ENCODE measurements at regions not wholly inside any gene's neighbourhood (a gene's known extent, or its start where the extent isn't known, plus 50 kb on each side); places are given as distances from the start of the nearest gene placed in this dataset.
"Not testable (repeated sequence)": the region's sequence is repeated elsewhere in the genome, so short reads cannot be mapped to it uniquely, and the experiment has no call there.

- H3K27ac ChIP-seq (ENCODE audit: low read depth, low read length); H3K4me3 ChIP-seq (ENCODE audit: low read length); H3K27me3 ChIP-seq (ENCODE audit: control insufficient read depth, insufficient read depth, low read length); H3K9ac ChIP-seq (ENCODE audit: low read length): not testable (repeated sequence)
- Histone ChIP-seq H3K4me1 (ENCODE audit: control insufficient read depth, insufficient read depth, low read length) (peaks cover 20% of the 10 kb centered on the region), H3K36me3 (ENCODE audit: control insufficient read depth, insufficient read depth, low read length) (peaks cover 45% of the 10 kb centered on the region)
Measured at GRCh38 chr12:124373701-124374100, 78.8 kb downstream of the RFLNA start.

DNA sequence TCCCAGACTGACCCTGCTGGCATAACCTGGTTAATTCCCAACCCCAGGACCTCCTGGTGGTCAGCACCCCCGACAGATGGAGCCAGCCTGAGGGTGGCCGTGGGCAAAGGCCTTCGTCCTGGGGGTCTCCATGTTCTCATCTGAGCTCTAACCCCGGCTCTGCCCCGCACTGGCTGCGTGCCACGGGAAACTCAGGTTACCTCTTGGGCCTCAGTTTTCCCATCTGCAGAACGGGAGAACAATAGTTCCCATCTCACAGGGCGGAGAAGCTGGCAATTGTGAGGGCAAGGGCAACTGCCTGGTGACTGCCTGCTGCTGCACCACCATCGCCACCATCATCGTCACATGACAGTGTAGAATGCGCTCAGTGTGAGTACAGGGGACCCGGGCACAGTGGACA is 77.9 kb downstream of the RFLNA start:
- no peak overlapping the region for H3K4me3 ChIP-seq (ENCODE audit: low read length)
- H3K4me1 ChIP-seq (ENCODE audit: control insufficient read depth, insufficient read depth, low read length) = peaks cover 29% of the 10 kb centered on the region
- peaks cover 40% of the 10 kb centered on the region for H3K36me3 ChIP-seq (ENCODE audit: control insufficient read depth, insufficient read depth, low read length)
- H3K9ac ChIP-seq (ENCODE audit: low read length) = no peak overlapping the region
- H3K27me3 ChIP-seq (ENCODE audit: control insufficient read depth, insufficient read depth, low read length) = no peaks in the 10 kb centered on the region
- peak overlapping the region; percentile 14 for H3K27ac ChIP-seq (ENCODE audit: low read depth, low read length)

- no peaks in the 10 kb centered on the region for H3K27me3 ChIP-seq (ENCODE audit: control insufficient read depth, insufficient read depth, low read length)
- no peak overlapping the region for H3K9ac ChIP-seq (ENCODE audit: low read length)
- peaks cover 30% of the 10 kb centered on the region for H3K4me1 ChIP-seq (ENCODE audit: control insufficient read depth, insufficient read depth, low read length)
- H3K4me3 ChIP-seq (ENCODE audit: low read length) = no peak overlapping the region
- no peak overlapping the region for H3K27ac ChIP-seq (ENCODE audit: low read depth, low read length)
- H3K36me3 ChIP-seq (ENCODE audit: control insufficient read depth, insufficient read depth, low read length) = peaks cover 37% of the 10 kb centered on the region
Measured at GRCh38 chr12:124371970-124372555, 77.2 kb downstream of the RFLNA start.

- no peaks in the 10 kb centered on the region for H3K27me3 ChIP-seq (ENCODE audit: control insufficient read depth, insufficient read depth, low read length)
- H3K4me1 ChIP-seq (ENCODE audit: control insufficient read depth, insufficient read depth, low read length) = peaks cover 30% of the 10 kb centered on the region
- peak overlapping the region; percentile 94 for H3K27ac ChIP-seq (ENCODE audit: low read depth, low read length)
- peaks cover 33% of the 10 kb centered on the region for H3K36me3 ChIP-seq (ENCODE audit: control insufficient read depth, insufficient read depth, low read length)
- no peak overlapping the region for H3K4me3 ChIP-seq (ENCODE audit: low read length)
- no peak overlapping the region for H3K9ac ChIP-seq (ENCODE audit: low read length)
Measured at GRCh38 chr12:124371366-124371765, 76.5 kb downstream of the RFLNA start.

GRCh38 chr12:124370851-124371250 is 76.0 kb downstream of the RFLNA start:
- no peak overlapping the region for H3K4me3 ChIP-seq (ENCODE audit: low read length)
- peak overlapping the region; percentile 94 for H3K27ac ChIP-seq (ENCODE audit: low read depth, low read length)
- H3K27me3 ChIP-seq (ENCODE audit: control insufficient read depth, insufficient read depth, low read length) = no peaks in the 10 kb centered on the region
- peaks cover 30% of the 10 kb centered on the region for H3K4me1 ChIP-seq (ENCODE audit: control insufficient read depth, insufficient read depth, low read length)
- H3K9ac ChIP-seq (ENCODE audit: low read length) = no peak overlapping the region
- peaks cover 34% of the 10 kb centered on the region for H3K36me3 ChIP-seq (ENCODE audit: control insufficient read depth, insufficient read depth, low read length)

DNA sequence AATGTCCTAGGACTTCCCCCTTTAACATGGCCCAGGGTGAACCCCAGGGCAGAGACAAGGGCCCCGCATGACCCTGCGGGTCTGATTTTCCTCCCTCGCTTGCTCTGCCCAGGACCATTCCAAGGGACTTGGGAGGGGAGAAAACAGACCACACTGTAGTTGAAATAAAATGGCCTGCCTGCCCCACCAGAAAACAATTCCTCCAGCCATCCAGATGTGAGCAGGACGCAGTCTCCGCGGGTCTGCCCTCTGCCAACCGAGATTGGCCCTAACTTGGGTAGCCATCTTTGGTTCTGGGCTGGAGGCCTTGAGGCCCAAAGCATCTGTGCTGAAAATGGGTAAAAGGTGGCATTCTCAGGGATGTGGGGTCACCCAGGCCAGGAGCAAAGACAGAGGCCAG is 75.5 kb downstream of the RFLNA start:
- Histone ChIP-seq H3K4me1 (ENCODE audit: control insufficient read depth, insufficient read depth, low read length) (peaks cover 30% of the 10 kb centered on the region), H3K27ac (ENCODE audit: low read depth, low read length) (peak overlapping the region; percentile 94), H3K9ac (ENCODE audit: low read length) (no peak overlapping the region), H3K27me3 (ENCODE audit: control insufficient read depth, insufficient read depth, low read length) (no peaks in the 10 kb centered on the region), H3K36me3 (ENCODE audit: control insufficient read depth, insufficient read depth, low read length) (peaks cover 34% of the 10 kb centered on the region), H3K4me3 (ENCODE audit: low read length) (no peak overlapping the region)

GRCh38 chr12:124369827-124370378 is 75.0 kb downstream of the RFLNA start:
- Histone ChIP-seq H3K4me1 (ENCODE audit: control insufficient read depth, insufficient read depth, low read length) (peaks cover 30% of the 10 kb centered on the region), H3K9ac (ENCODE audit: low read length) (no peak overlapping the region), H3K4me3 (ENCODE audit: low read length) (peak overlapping the region; percentile 29), H3K27me3 (ENCODE audit: control insufficient read depth, insufficient read depth, low read length) (no peaks in the 10 kb centered on the region), H3K27ac (ENCODE audit: low read depth, low read length) (peak overlapping the region; percentile 94), H3K36me3 (ENCODE audit: control insufficient read depth, insufficient read depth, low read length) (peaks cover 32% of the 10 kb centered on the region)

GRCh38 chr12:124369055-124369826 is 74.3 kb downstream of the RFLNA start:
- Histone ChIP-seq H3K4me1 (ENCODE audit: control insufficient read depth, insufficient read depth, low read length) (peaks cover 30% of the 10 kb centered on the region), H3K27ac (ENCODE audit: low read depth, low read length) (peak overlapping the region; percentile 94), H3K36me3 (ENCODE audit: control insufficient read depth, insufficient read depth, low read length) (peaks cover 27% of the 10 kb centered on the region), H3K4me3 (ENCODE audit: low read length) (peak overlapping the region; percentile 33), H3K9ac (ENCODE audit: low read length) (peak overlapping the region; percentile 36), H3K27me3 (ENCODE audit: control insufficient read depth, insufficient read depth, low read length) (no peaks in the 10 kb centered on the region)

DNA sequence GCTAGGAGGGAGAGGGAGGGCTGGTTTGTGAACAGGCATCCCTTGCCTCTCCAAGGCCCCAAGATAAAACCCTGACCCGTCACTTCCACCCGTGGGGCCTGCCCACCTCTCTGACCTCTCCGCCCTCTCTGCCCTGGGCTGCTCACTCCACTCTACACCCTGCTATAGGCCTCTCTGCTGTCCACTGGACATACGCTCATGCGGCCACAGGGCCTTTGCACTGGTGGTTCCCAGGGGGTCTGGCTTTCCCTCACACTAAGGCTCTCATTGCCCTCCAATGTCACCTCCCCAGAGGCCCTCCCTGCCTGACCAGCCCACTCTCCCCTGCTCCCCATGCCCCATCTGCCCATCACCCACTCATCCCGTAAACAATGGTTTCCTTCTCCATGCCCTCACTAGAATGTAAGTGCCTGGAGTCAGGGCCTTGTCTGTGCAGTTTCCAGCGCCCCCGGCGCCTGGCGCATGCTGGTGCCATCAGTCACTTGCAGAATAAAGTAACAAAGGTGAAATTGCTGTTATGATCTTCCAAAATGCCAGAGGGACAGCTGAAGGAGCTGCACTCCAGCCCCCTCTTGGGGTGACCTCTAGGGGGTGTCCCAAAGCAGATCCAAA is 73.6 kb downstream of the RFLNA start:
- peaks cover 30% of the 10 kb centered on the region for H3K4me1 ChIP-seq (ENCODE audit: control insufficient read depth, insufficient read depth, low read length)

GRCh38 chr12:124365726-124366430 is 71.0 kb downstream of the RFLNA start:
- Histone ChIP-seq H3K27ac (ENCODE audit: low read depth, low read length) (no peak overlapping the region), H3K4me1 (ENCODE audit: control insufficient read depth, insufficient read depth, low read length) (peaks cover 30% of the 10 kb centered on the region), H3K9ac (ENCODE audit: low read length) (no peak overlapping the region), H3K4me3 (ENCODE audit: low read length) (no peak overlapping the region), H3K36me3 (ENCODE audit: control insufficient read depth, insufficient read depth, low read length) (peaks cover 14% of the 10 kb centered on the region), H3K27me3 (ENCODE audit: control insufficient read depth, insufficient read depth, low read length) (no peaks in the 10 kb centered on the region)

More for the DNA sequence above, 73.6 kb downstream of the RFLNA start:
- Histone ChIP-seq H3K27ac (ENCODE audit: low read depth, low read length) (peak overlapping the region; percentile 94), H3K4me3 (ENCODE audit: low read length) (no peak overlapping the region), H3K27me3 (ENCODE audit: control insufficient read depth, insufficient read depth, low read length) (no peaks in the 10 kb centered on the region), H3K36me3 (ENCODE audit: control insufficient read depth, insufficient read depth, low read length) (peaks cover 27% of the 10 kb centered on the region), H3K9ac (ENCODE audit: low read length) (no peak overlapping the region)

Data from rectal smooth muscle tissue (tissue), 1 donor.